Muscle layer of colon (tissue), 2 donors: ENCODE measurements at regions not wholly inside any gene's neighbourhood (a gene's known extent, or its start where the extent isn't known, plus 50 kb on each side); places are given as distances from the start of the nearest gene placed in this dataset.

Experiments
- H3K27ac ChIP-seq: one replicate; pipeline ENCODE4 v1.7.0; 2013; ENCODE audit warnings: low read depth, mild to moderate bottlenecking, low read length, moderate library complexity
- H3K27me3 ChIP-seq, 2 donors: one replicate each; pipeline ENCODE4 v1.7.0; 2013; ENCODE audit warnings: low read length in 2 of 2, mild to moderate bottlenecking in 2 of 2; ENCODE audit not compliant: insufficient read depth in 2 of 2, control insufficient read depth in 1 of 2
- H3K36me3 ChIP-seq: one replicate; pipeline ENCODE4 v1.7.0; 2013; ENCODE audit warnings: mild to moderate bottlenecking, low read length; ENCODE audit not compliant: insufficient read depth
- H3K4me1 ChIP-seq: one replicate; pipeline ENCODE4 v1.7.0; 2013; ENCODE audit warnings: mild to moderate bottlenecking, low read length; ENCODE audit not compliant: insufficient read depth
- H3K4me3 ChIP-seq, 2 donors: one replicate each; pipeline ENCODE4 v1.7.0; 2013; ENCODE audit warnings: low read length in 2 of 2, low read depth in 1 of 2, mild to moderate bottlenecking in 1 of 2, moderate library complexity in 1 of 2
- H3K9ac ChIP-seq: one replicate; pipeline ENCODE4 v1.7.0; 2013; ENCODE audit warnings: low read length
- H3K9me3 ChIP-seq: one replicate; pipeline ENCODE4 v1.7.0; 2013; ENCODE audit warnings: mild to moderate bottlenecking, low read length
- donor health status: abdominal sarcoma.
- donor health status: Adenocarcinoma of cecum.

DNA sequence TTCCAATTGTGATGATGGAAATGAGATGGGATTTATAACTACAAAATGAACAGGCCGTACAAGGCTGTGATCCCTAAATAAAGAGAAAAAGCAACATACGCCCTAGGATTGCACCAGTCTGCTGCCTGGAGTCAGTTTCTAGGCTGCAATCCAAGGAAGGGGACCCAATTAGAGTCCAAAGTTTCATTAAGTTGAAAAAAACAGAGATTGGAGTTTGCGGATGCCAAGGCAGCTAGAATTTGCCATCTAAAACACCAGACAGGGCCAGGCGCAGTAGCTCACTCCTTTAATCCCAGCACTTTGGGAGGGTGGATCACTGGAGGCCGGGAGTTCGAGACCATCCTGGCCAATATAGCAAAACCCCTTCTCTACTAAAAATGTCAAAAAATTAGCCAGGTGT lies 661.0 kb downstream of the RPS29 start:
- Histone ChIP-seq H3K27ac (no peak overlapping the region), H3K4me1 (no peaks in the 10 kb centered on the region), H3K9me3 (no peaks in the 10 kb centered on the region), H3K36me3 (no peaks in the 10 kb centered on the region), H3K4me3 (no peak overlapping the region), H3K27me3 (no peaks in the 10 kb centered on the region), H3K9ac (no peak overlapping the region)

DNA sequence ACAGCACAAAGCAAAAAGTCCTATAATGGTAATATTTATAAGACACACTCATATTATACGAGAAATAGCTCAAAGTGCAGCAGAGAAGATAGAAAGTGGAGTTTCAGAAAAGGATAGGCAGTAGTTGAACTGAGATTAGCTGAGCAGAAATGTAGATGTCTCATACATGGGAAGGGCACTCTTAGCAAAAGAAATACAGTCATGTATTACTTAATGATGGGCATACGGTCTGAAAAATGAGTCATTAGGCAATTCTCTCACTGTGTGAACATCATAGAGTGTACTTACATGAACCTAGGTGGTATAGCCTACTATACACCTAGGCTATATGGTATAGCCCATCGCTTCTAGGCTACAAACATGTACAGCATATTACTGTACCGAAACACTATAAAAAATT lies 671.3 kb downstream of the RPS29 start:
- no peak overlapping the region for H3K27ac ChIP-seq
- no peaks in the 10 kb centered on the region for H3K4me1 ChIP-seq
- H3K27me3 ChIP-seq, result no peaks in the 10 kb centered on the region
- H3K4me3 ChIP-seq, result no peak overlapping the region
- H3K9me3 ChIP-seq, result no peaks in the 10 kb centered on the region
- no peak overlapping the region for H3K9ac ChIP-seq
- H3K36me3 ChIP-seq, result no peaks in the 10 kb centered on the region

DNA sequence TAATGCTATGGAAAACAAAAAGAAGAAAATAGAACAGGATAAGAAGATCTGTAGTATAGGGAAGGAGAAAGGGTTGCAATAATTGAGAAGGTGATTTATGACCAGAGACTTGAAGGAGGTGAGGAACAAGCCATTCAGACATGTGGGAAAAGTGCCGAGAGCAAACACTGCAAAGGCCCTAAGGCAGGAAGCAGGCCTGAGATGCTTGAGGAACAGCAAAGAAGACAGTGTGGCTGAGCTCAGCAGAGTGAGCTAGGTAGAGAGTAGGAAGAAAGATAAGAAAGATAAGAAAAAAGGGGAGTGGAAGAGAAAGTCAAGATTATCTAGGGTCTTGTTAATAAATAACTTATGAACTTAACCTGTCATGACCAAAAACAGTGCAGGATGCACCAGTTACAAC lies 671.8 kb downstream of the RPS29 start:
- Histone ChIP-seq H3K9me3 (no peaks in the 10 kb centered on the region), H3K36me3 (no peaks in the 10 kb centered on the region), H3K9ac (no peak overlapping the region), H3K4me1 (no peaks in the 10 kb centered on the region), H3K27ac (no peak overlapping the region), H3K27me3 (no peaks in the 10 kb centered on the region), H3K4me3 (no peak overlapping the region)

DNA sequence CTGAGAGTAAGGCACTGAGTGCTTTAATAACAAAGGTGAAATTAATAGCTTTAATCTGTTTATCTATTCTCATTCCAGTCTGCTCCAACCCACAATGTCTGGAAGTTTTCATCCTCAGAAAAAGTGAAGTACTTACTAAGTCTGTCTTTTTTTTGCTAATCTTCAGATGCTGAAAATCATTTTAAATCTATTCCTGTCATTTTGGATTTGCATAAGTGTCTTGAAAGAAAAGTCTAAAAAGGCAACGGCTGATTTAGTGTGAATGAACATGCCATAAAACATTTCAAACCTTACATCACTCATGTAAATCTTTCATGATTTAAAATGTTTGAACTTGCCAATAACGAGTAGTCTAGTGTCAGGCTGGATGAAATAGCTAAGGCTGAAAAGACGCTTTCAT lies 685.6 kb downstream of the RPS29 start:
- no peak overlapping the region for H3K4me3 ChIP-seq
- H3K9me3 ChIP-seq, result no peaks in the 10 kb centered on the region
- no peak overlapping the region for H3K9ac ChIP-seq
- H3K4me1 ChIP-seq, result peaks cover 3% of the 10 kb centered on the region
- no peak overlapping the region for H3K27ac ChIP-seq
- H3K27me3 ChIP-seq, result no peaks in the 10 kb centered on the region
- no peaks in the 10 kb centered on the region for H3K36me3 ChIP-seq

DNA sequence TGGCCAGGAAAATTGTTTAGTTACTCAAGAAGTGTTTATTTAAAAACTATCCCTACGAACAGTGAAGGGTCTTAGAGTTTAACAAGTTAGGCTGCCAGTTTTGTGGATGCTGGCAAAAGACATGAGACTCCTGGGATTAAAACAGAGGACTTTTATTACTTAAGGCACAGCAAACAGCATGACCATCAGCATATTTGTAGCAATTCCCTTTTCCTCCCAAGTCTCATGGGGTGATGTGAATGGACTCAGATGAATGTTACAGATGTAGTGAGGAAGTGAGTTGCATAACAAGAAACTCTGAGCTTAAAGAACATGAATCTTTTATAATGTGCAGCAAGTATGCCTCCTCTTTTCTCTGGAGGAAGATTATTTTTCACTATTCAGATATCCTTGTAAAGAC lies 695.8 kb downstream of the RPS29 start:
- H3K36me3 ChIP-seq, result no peaks in the 10 kb centered on the region
- H3K9ac ChIP-seq, result no peak overlapping the region
- H3K27ac ChIP-seq, result no peak overlapping the region
- no peaks in the 10 kb centered on the region for H3K9me3 ChIP-seq
- H3K27me3 ChIP-seq, result no peaks in the 10 kb centered on the region
- no peak overlapping the region for H3K4me3 ChIP-seq
- no peaks in the 10 kb centered on the region for H3K4me1 ChIP-seq

DNA sequence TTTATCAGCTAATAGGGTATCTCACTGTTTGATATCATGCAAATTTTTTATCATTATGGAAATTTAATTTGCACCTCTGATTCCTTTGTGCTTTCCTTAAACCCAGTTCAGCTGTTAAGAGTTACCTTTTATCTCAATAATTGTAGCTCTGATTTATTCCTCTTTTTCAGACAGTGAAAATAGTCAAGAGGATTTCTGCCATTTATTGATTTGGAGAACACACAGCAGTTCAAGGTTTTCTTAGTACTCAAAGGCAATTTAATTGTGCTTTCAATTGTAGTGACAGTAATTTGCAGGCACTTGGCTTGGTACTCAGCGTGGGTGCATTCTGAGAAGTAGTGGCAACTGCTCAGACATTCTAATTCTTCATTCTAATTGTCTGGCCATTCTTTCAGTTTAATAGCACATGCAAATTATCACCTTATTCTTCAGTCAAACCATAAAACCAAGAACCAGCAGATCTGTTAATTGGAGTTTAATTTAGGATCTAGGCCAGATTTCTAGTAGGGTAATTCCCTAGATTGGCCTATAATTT lies 709.3 kb downstream of the RPS29 start:
- Histone ChIP-seq H3K9me3 (no peaks in the 10 kb centered on the region), H3K36me3 (no peaks in the 10 kb centered on the region), H3K4me3 (no peak overlapping the region), H3K27me3 (no peaks in the 10 kb centered on the region), H3K9ac (no peak overlapping the region), H3K27ac (no peak overlapping the region), H3K4me1 (no peaks in the 10 kb centered on the region)

DNA sequence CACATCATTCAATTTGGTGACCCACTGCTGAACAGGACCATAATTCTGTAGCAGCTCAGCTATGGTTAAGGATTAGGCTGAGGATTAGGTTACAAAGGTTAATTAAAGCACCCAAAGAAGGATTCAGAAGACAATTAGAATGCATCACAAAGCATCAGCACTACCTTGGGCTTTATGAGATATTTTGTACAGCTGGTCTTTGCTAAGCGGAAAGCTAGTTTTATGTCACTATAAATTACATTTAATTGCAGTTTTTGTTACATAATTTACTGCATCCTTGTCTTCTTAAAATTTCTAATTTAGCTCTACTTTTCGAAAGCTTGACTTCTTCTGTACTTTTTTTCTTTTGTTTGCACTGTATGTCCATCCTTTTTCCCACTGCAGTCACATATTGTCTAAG lies 711.5 kb downstream of the RPS29 start:
- Histone ChIP-seq H3K36me3 (no peaks in the 10 kb centered on the region), H3K9me3 (no peaks in the 10 kb centered on the region), H3K4me3 (no peak overlapping the region), H3K27ac (no peak overlapping the region), H3K4me1 (no peaks in the 10 kb centered on the region), H3K9ac (no peak overlapping the region), H3K27me3 (no peaks in the 10 kb centered on the region)

DNA sequence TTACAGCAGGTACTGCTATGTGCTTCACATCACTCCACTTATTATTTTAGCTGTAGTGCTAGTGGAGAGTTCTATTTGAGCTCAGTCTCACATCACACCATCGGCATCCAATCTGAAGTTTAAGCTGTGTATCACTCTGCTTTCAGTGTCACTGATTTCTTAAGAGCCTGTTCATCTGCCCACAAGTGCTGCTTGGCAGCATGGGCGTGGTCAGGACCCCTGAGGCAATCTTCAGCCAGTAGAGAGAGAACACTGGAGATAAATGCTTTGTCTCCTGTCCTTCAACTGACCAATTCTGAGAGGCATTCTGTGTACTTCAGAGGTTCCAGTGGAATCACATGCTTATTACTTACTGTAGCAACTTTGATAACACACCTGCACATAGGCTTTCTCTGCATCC lies 728.8 kb downstream of the RPS29 start:
- H3K27ac ChIP-seq, result no peak overlapping the region
- no peaks in the 10 kb centered on the region for H3K9me3 ChIP-seq
- H3K4me3 ChIP-seq, result no peak overlapping the region
- no peaks in the 10 kb centered on the region for H3K4me1 ChIP-seq
- no peaks in the 10 kb centered on the region for H3K36me3 ChIP-seq
- H3K27me3 ChIP-seq, result no peaks in the 10 kb centered on the region
- H3K9ac ChIP-seq, result no peak overlapping the region

DNA sequence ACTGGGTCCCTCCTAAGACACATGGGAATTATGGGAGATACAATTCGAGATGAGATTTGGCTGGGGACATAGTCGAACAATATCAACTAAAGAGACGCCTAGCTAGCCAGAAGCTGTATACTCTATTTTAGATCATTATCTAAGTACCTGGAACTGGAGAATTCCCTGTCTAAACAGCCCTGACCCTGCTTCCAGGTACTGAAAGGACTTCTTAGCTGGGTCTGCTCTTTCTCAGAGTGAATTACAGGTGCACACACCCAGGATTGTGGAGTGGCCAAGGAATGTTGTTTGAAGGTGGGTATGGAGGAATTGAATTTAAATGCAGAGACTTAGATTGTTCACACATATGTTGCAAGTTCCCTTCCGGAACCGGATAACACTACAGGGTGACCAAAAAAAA lies 733.0 kb downstream of the RPS29 start:
- Histone ChIP-seq H3K27me3 (no peaks in the 10 kb centered on the region), H3K36me3 (no peaks in the 10 kb centered on the region), H3K27ac (no peak overlapping the region), H3K9me3 (no peaks in the 10 kb centered on the region), H3K9ac (no peak overlapping the region), H3K4me1 (no peaks in the 10 kb centered on the region), H3K4me3 (no peak overlapping the region)

DNA sequence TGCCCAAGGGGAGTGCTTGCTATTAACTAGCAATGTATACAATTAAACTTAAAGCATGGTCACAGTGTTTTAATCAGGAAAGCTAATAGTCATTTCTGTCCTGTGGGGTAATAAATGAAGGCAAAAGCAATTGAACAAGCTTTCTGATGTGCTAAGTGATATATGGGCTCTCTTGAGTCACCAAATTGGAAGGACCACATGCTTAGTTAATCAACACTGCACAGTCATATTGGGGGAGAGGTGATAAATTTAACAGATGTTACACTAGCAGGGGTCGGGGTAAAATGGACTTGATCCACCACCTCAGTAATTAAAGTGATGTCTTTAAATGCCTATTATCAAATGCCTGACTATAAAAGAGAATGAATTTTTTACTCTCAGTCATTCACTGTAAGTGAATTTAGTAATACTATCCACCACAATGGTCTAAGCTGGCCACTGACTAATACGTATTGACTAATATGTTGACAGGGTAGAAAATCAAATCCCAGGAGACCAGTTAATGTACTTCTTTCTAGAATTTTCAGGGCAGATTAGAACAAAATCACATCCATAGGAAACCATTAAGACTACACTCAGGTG lies 736.3 kb downstream of the RPS29 start:
- no peaks in the 10 kb centered on the region for H3K4me1 ChIP-seq
- H3K36me3 ChIP-seq, result no peaks in the 10 kb centered on the region
- no peak overlapping the region for H3K4me3 ChIP-seq
- no peak overlapping the region for H3K9ac ChIP-seq
- H3K27me3 ChIP-seq, result no peaks in the 10 kb centered on the region
- no peaks in the 10 kb centered on the region for H3K9me3 ChIP-seq
- no peak overlapping the region for H3K27ac ChIP-seq

DNA sequence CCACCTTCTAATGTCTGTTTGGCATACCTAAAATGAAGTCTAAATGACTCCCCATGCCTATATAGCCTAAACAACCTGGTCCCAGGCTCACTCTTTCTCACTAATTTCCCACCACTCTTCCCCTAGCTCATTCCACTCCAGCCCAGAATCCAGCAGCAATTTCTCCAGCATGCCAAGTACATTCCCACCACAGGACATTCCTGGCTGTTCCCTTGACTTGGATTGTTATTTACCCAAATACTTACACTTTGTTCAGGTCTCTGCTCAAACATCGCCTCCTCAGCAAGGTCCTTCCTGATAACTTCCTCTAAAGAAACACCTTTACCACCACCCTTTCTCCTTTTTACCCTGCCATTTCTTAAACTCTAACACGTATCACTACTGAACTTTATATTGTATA lies 743.4 kb downstream of the RPS29 start:
- Histone ChIP-seq H3K36me3 (no peaks in the 10 kb centered on the region), H3K4me3 (no peak overlapping the region), H3K4me1 (no peaks in the 10 kb centered on the region), H3K9ac (no peak overlapping the region), H3K9me3 (no peaks in the 10 kb centered on the region), H3K27me3 (no peaks in the 10 kb centered on the region), H3K27ac (no peak overlapping the region)

DNA sequence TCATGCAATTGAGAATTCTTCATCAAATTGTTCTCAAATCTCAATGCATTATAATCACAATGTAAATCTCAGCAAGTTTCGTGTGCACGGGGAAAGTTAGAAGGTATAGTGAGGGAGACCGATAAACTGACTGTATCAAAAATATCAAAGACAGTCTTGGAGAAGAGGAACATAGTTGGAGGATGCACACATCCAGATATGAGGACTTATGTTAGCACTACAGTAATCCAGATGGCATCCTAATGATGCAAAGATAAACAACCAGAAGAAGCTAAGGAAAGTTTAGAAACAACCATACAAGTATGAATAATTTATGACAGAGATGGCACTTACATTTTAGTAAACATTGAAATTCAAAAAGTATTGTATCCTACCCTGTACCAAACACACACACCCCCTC lies 760.1 kb downstream of the RPS29 start:
- Histone ChIP-seq H3K4me1 (no peaks in the 10 kb centered on the region), H3K4me3 (no peak overlapping the region), H3K27ac (no peak overlapping the region), H3K9ac (no peak overlapping the region), H3K9me3 (no peaks in the 10 kb centered on the region), H3K27me3 (no peaks in the 10 kb centered on the region), H3K36me3 (no peaks in the 10 kb centered on the region)
